GM13976 (cell line): ENCODE measurements at regions not wholly inside any gene's neighbourhood (a gene's known extent, or its start where the extent isn't known, plus 50 kb on each side); places are given as distances from the start of the nearest gene placed in this dataset.

Experiments used
- DNase-seq: peaks from one replicate; pipeline ENCODE4 v3.0.0; 2012; ENCODE audit warnings: low spot score
- CTCF ChIP-seq: IDR thresholded peaks from 2 replicates; pipeline ENCODE4 v1.5.1; 2012; ENCODE audit warnings: borderline replicate concordance, mild to moderate bottlenecking; ENCODE audit not compliant: insufficient read depth; ENCODE audit errors: extremely low read depth, missing control alignments, control extremely low read depth
- in situ Hi-C: fragments of 300-500 bp; cut with MboI; formaldehyde crosslinking; loops from one replicate; pipeline ENCODE4 v1.12.0; 2022; ENCODE audit warnings: low sequenced_read_pairs, mixed read lengths, inconsistent platforms; ENCODE audit not compliant: unreplicated experiment

- DNase-seq = no peak
- in situ Hi-C loops = no loop called here
- TF ChIP-seq CTCF = no peak
Measured at GRCh38 chr18:41324934-41325333, 630.1 kb upstream of the PIK3C3 start.

- TF ChIP-seq CTCF = no peak
- in situ Hi-C loops = no loop called here
Measured at GRCh38 chr18:41324020-41324791, 630.8 kb upstream of the PIK3C3 start.

GRCh38 chr18:41323044-41323443 lies 632.0 kb upstream of the PIK3C3 start:
- in situ Hi-C loops = no loop called here
- DNase-seq = no peak
- TF ChIP-seq CTCF = no peak

More at GRCh38 chr18:41324020-41324791, 630.8 kb upstream of the PIK3C3 start:
- no peak for DNase-seq

- DNase-seq = no peak
- TF ChIP-seq CTCF = no peak
- in situ Hi-C loops = no loop called here
Measured at GRCh38 chr18:41320100-41320499, 634.9 kb upstream of the PIK3C3 start.

- TF ChIP-seq CTCF = no peak
- no peak for DNase-seq
- in situ Hi-C loops = no loop called here
Measured at GRCh38 chr18:41315134-41315533, 639.9 kb upstream of the PIK3C3 start.

- TF ChIP-seq CTCF = no peak
- in situ Hi-C loops = no loop called here
- DNase-seq = no peak
Measured at GRCh38 chr18:41311571-41312547, 643.2 kb upstream of the PIK3C3 start.
